GM18909 (cell line): ENCODE measurements at regions not wholly inside any gene's neighbourhood (a gene's known extent, or its start where the extent isn't known, plus 50 kb on each side); places are given as distances from the start of the nearest gene placed in this dataset.
A peak's percentile ranks its signal among the peaks of the same experiment; 100 is the strongest.

Source experiments
- ATAC-seq: cut with Tn5 transposase; IDR thresholded peaks from one replicate; pipeline ENCODE4 v1.9.1; 2021; ENCODE audit warnings: mild to moderate bottlenecking; ENCODE audit not compliant: unreplicated experiment, poor library complexity

- no peak for ATAC-seq
These were observed 98.2 kb upstream of the SOX9 start for GRCh38 chr17:72022328-72023275.

GRCh38 chr17:72024457-72024856, 96.4 kb upstream of the SOX9 start:
- ATAC-seq = no peak

GRCh38 chr17:72025113-72025512, 95.7 kb upstream of the SOX9 start:
- no peak for ATAC-seq

- ATAC-seq = peak; percentile 81
These were observed 90.5 kb upstream of the SOX9 start for GRCh38 chr17:72030067-72030899.

- ATAC-seq = no peak
These were observed 89.5 kb upstream of the SOX9 start for GRCh38 chr17:72031219-72031884.

GRCh38 chr17:72033334-72033733, 87.5 kb upstream of the SOX9 start:
- no peak for ATAC-seq

- peak; percentile 44 for ATAC-seq
These were observed 86.8 kb upstream of the SOX9 start for GRCh38 chr17:72034000-72034399.

GRCh38 chr17:72038427-72038826, 82.4 kb upstream of the SOX9 start:
- no peak for ATAC-seq

- no peak for ATAC-seq
These were observed 81.3 kb upstream of the SOX9 start for GRCh38 chr17:72039490-72039889.

- no peak for ATAC-seq
These were observed 74.6 kb upstream of the SOX9 start for GRCh38 chr17:72046178-72046577.

GRCh38 chr17:72046643-72047612, 73.9 kb upstream of the SOX9 start:
- no peak for ATAC-seq

- no peak for ATAC-seq
These were observed 70.9 kb upstream of the SOX9 start for GRCh38 chr17:72049914-72050313.

GRCh38 chr17:72053036-72053435, 67.8 kb upstream of the SOX9 start:
- ATAC-seq = no peak

- no peak for ATAC-seq
These were observed 67.4 kb upstream of the SOX9 start for GRCh38 chr17:72053449-72053848.

- ATAC-seq = no peak
These were observed 64.7 kb upstream of the SOX9 start for GRCh38 chr17:72056155-72056554.

GRCh38 chr17:72056727-72057290, 64.0 kb upstream of the SOX9 start:
- no peak for ATAC-seq

- no peak for ATAC-seq
These were observed 60.7 kb upstream of the SOX9 start for GRCh38 chr17:72060084-72060483.

- ATAC-seq = no peak
These were observed 57.6 kb upstream of the SOX9 start for GRCh38 chr17:72063262-72063661.

GRCh38 chr17:72063756-72064450, 56.9 kb upstream of the SOX9 start:
- no peak for ATAC-seq
